ENCODE measurements at regions not wholly inside any gene's neighbourhood (a gene's known extent, or its start where the extent isn't known, plus 50 kb on each side); places are given as distances from the start of the nearest gene placed in this dataset.

DNA sequence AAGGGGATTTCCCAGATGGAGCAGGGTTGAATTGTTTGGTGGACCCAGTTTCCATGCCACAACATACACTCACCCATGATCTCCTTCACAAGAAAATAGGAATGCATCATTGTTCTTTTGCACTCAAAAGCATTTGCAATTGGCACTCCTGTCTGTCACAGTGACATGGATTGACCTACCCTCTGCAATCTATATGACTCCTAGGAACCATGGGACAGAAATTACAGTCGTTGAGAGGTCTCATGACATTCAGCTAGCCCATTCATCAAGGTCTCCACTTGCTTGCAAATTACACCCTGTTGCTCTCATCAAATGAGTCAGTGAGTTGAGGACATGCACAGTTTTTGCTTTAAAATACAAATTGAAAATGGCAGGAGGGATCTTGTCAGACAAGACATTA lies 448.5 kb downstream of the LPIN1 start:
- Histone ChIP-seq H3K4me3 (ENCODE audit: control insufficient read depth in 2 of 3, extremely low read depth in 1 of 3, insufficient read depth in 2 of 3, low read depth in 1 of 3, low read length in 3 of 3) (no peak overlapping the region), H2AFZ (ENCODE audit: control insufficient read depth, low read length) (no peak overlapping the region), H4K20me1 (ENCODE audit: control insufficient read depth, extremely low read depth, insufficient read depth, low read length) (no peaks in the 10 kb centered on the region), H3K36me3 (ENCODE audit: control insufficient read depth in 2 of 2, extremely low read depth in 1 of 2, insufficient read depth in 2 of 2, low read length in 2 of 2) (no peaks in the 10 kb centered on the region), H3K4me2 (ENCODE audit: control insufficient read depth, extremely low read depth, insufficient read depth, low read depth, low read length) (no peak overlapping the region), H3K27me3 (ENCODE audit: control insufficient read depth, extremely low read depth, insufficient read depth, low read length) (no peaks in the 10 kb centered on the region), H3K9me1 (ENCODE audit: control insufficient read depth, extremely low read depth, insufficient read depth, low read length) (no peaks in the 10 kb centered on the region), H3K9ac (ENCODE audit: control insufficient read depth, extremely low read depth, insufficient read depth, low read length) (no peak overlapping the region), H3K4me1 (ENCODE audit: control insufficient read depth, extremely low read depth, insufficient read depth, low read length) (no peaks in the 10 kb centered on the region), H3K27ac (ENCODE audit: control insufficient read depth, insufficient read depth, low read length) (no peak overlapping the region), H3K79me2 (ENCODE audit: control insufficient read depth, insufficient read depth, low read length) (no peaks in the 10 kb centered on the region), H3K9me3 (ENCODE audit: control insufficient read depth, low read depth, low read length) (no peaks in the 10 kb centered on the region)
- TF ChIP-seq EZH2 (IDR thresholded peaks at IDR 0.05; ENCODE audit: low read length) (no peak), CTCF (optimal IDR thresholded peaks at IDR 0.05 in 1 of 3, IDR thresholded peaks at IDR 0.05 in 1 of 3, conservative IDR thresholded peaks at IDR 0.05 in 1 of 3; ENCODE audit: extremely low read depth in 1 of 3, insufficient read depth in 2 of 3, low read length in 3 of 3) (no peak)
- DNase-seq (ENCODE audit: low read depth, low spot score) (no peak), FAIRE-seq (no peak)
- dilution Hi-C loops (cut with MboI; ENCODE audit: extremely low pct_ligation_motif_present, low sequenced_read_pairs), result no loop called here

DNA sequence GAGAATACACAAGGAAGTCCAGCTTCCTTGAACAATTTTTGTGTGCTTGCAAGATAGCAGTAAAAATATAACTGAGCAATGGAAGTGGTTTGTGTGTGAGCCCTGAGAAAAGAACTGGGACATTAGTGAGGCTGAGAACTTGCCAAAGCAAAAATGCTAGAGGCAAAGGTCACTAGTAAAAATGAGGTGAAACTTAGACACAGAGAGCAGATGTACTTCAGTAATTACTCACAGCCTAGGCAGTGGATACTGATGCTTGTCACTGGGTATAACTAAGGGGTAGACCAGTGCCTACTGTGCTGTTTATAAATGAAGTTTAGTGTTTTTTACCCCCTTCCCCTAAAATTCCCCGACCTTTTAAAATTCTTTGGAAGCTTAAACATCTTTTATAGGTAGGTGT lies 450.1 kb downstream of the LPIN1 start:
- TF ChIP-seq CTCF (optimal IDR thresholded peaks at IDR 0.05 in 1 of 3, IDR thresholded peaks at IDR 0.05 in 1 of 3, conservative IDR thresholded peaks at IDR 0.05 in 1 of 3; ENCODE audit: extremely low read depth in 1 of 3, insufficient read depth in 2 of 3, low read length in 3 of 3) (no peak), EZH2 (IDR thresholded peaks at IDR 0.05; ENCODE audit: low read length) (no peak)
- DNase-seq (ENCODE audit: low read depth, low spot score), result no peak
- Histone ChIP-seq H3K27ac (ENCODE audit: control insufficient read depth, insufficient read depth, low read length) (no peak overlapping the region), H4K20me1 (ENCODE audit: control insufficient read depth, extremely low read depth, insufficient read depth, low read length) (no peaks in the 10 kb centered on the region), H3K27me3 (ENCODE audit: control insufficient read depth, extremely low read depth, insufficient read depth, low read length) (no peaks in the 10 kb centered on the region), H3K4me2 (ENCODE audit: control insufficient read depth, extremely low read depth, insufficient read depth, low read depth, low read length) (no peak overlapping the region), H3K9me1 (ENCODE audit: control insufficient read depth, extremely low read depth, insufficient read depth, low read length) (no peaks in the 10 kb centered on the region), H3K9ac (ENCODE audit: control insufficient read depth, extremely low read depth, insufficient read depth, low read length) (no peak overlapping the region), H2AFZ (ENCODE audit: control insufficient read depth, low read length) (no peak overlapping the region), H3K4me3 (ENCODE audit: control insufficient read depth in 2 of 3, extremely low read depth in 1 of 3, insufficient read depth in 2 of 3, low read depth in 1 of 3, low read length in 3 of 3) (no peak overlapping the region), H3K36me3 (ENCODE audit: control insufficient read depth in 2 of 2, extremely low read depth in 1 of 2, insufficient read depth in 2 of 2, low read length in 2 of 2) (no peaks in the 10 kb centered on the region), H3K79me2 (ENCODE audit: control insufficient read depth, insufficient read depth, low read length) (no peaks in the 10 kb centered on the region), H3K4me1 (ENCODE audit: control insufficient read depth, extremely low read depth, insufficient read depth, low read length) (no peaks in the 10 kb centered on the region), H3K9me3 (ENCODE audit: control insufficient read depth, low read depth, low read length) (no peaks in the 10 kb centered on the region)
- no peak for FAIRE-seq
- dilution Hi-C loops (cut with MboI; ENCODE audit: extremely low pct_ligation_motif_present, low sequenced_read_pairs), result no loop called here
